Neural progenitor cell (in vitro differentiated cells): ENCODE measurements at regions not wholly inside any gene's neighbourhood (a gene's known extent, or its start where the extent isn't known, plus 50 kb on each side); places are given as distances from the start of the nearest gene placed in this dataset.

ENCODE experiments used
- EZH2 ChIP-seq: fragments of 200-600 bp; sonication (generic); IDR thresholded peaks from 2 replicates; pipeline ENCODE4 v1.6.1; 2017; ENCODE audit warnings: antibody characterized with exemption, mild to moderate bottlenecking, moderate library complexity
- EZH2phosphoT487 ChIP-seq: fragments of 200-600 bp; sonication (generic); IDR thresholded peaks from 2 replicates; pipeline ENCODE4 v1.6.1; 2017; ENCODE audit warnings: antibody characterized with exemption
- TF ChIP-seq, protein P1 (sequence below): fragments of 200-600 bp; sonication (generic); IDR thresholded peaks from 2 replicates; pipeline ENCODE4 v1.5.1; 2017; ENCODE audit warnings: antibody characterized with exemption, mild to moderate bottlenecking

- TF ChIP-seq, protein P1, sequence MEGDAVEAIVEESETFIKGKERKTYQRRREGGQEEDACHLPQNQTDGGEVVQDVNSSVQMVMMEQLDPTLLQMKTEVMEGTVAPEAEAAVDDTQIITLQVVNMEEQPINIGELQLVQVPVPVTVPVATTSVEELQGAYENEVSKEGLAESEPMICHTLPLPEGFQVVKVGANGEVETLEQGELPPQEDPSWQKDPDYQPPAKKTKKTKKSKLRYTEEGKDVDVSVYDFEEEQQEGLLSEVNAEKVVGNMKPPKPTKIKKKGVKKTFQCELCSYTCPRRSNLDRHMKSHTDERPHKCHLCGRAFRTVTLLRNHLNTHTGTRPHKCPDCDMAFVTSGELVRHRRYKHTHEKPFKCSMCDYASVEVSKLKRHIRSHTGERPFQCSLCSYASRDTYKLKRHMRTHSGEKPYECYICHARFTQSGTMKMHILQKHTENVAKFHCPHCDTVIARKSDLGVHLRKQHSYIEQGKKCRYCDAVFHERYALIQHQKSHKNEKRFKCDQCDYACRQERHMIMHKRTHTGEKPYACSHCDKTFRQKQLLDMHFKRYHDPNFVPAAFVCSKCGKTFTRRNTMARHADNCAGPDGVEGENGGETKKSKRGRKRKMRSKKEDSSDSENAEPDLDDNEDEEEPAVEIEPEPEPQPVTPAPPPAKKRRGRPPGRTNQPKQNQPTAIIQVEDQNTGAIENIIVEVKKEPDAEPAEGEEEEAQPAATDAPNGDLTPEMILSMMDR, result no peak
- TF ChIP-seq EZH2phosphoT487 (no peak), EZH2 (no peak)
Measured at GRCh38 chr21:25449950-25450349, 157.3 kb downstream of the MRPL39 start.
